Fibroblast of skin of left biceps (primary cell): ENCODE measurements at regions not wholly inside any gene's neighbourhood (a gene's known extent, or its start where the extent isn't known, plus 50 kb on each side); places are given as distances from the start of the nearest gene placed in this dataset.

Source experiments
- DNase-seq, 2 experiments: peaks; one replicate each; pipeline ENCODE4 v3.0.0-alpha.2; 2013; ENCODE audit warnings: low read depth in 2 of 2

DNA sequence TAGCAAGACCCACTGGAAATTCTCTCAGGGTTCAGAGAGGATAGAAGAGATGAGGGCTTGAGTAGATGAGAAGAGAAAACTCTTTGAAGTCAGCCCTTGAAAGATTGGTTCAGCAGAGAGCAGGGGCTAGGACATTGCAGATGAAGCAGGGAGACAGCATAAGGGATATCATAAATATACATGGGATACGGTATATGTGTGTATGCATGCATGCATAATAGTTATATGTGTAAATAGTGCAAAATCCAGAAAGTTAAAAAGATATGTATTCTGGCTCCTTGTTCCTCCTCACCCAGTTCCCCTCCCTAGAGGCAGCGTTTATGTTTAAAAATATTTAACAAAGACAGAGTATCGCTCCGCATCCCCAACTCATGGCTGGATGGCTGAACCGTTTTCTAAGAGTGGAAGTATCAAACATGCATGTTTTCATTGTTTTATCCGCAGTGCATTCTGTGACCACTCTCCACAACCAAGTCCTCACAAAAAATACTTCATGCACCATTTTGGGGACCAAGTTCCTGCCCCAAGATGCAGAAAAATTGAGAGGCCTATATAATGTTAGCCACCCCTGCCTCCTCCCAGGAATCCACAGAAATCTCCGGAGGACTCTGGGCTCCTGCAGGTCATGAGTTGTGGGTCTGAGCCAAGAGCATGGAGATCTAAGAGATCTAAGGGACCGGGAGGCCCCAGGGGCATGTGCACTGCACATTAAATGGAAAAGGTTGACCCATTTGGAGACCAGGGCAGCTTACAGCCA, 119.5 kb downstream of the MTX3 start:
- no peak for DNase-seq

DNA sequence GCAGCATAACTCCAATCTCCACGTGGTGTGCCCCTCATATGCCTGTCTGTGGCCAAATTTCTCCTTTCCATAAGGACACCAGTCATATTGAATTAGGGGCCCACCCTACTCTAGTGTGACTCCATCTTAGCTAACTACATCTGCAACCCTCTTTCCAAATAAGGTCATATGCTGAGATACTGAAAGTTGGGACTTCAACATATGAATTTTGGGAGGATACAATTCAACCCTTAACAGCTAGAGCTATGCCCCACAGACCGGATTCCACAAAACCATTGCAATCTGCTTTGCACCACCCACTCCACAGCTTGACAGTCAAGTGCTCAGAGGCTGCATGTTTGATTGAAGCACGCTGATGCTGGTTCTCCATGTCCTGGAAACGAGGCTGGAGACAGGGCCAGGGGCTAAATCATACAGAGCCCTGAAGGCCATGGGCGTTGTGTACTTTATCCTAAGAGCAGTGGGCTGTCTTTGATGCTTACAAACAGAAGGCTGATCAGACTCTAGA, 122.8 kb downstream of the MTX3 start:
- no peak for DNase-seq

DNA sequence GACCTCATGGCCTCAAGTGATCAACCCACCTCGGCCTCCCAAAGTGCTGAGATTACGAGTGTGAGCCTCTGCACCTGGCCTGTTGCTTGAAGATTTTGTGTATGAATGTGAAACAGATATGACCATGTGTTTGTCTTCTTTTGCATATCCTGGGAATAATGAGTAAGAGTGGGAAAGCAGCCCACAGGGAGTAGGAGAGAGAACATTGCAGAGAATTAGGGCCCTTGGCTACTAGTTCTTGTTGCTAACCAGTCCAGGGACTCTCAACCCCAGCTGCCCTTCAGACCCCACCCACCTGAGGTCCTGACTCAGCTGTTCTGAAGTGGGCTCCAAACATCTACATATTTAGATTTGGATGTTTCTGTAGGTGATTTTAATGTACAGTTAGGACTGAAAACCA, 125.5 kb downstream of the MTX3 start:
- no peak for DNase-seq

DNA sequence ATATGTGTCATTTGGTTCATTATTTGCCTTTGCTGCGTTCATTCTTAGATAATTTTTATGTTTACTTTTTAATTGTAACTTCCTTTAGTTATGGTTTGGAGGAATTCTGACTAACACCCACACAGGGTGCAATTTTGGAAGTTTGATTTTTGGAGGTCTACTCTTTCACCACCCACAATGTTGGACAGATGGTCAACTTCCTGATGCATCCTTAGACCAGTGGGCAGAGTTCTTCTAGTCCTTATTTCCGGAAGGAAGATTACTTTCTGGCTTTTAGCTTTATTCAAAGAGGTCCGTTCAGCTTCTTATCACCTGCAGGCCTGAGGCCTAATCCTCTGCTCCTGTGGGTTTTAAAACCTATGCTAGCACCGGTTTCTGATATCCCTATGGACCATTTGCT, 126.7 kb downstream of the MTX3 start:
- no peak for DNase-seq

DNA sequence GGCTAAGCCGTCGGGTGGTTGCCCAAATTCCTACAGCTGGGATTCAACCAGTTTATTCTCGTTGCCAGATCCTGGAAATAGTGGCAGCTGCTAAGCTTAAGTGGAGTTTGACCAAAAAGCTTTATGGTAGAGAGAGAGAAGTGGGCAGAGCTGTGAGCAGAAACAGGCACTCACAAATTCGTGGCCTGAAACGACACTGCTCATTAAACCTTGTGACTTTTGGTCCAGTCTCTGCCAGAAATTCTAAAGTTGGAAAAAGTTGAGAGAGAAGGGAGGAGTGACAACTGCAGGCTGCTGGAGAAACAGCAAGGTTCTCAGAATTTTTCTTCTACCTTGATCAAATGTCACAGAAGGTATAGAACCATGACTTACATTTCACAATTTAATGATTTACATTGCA, 131.5 kb downstream of the MTX3 start:
- DNase-seq: no peak

DNA sequence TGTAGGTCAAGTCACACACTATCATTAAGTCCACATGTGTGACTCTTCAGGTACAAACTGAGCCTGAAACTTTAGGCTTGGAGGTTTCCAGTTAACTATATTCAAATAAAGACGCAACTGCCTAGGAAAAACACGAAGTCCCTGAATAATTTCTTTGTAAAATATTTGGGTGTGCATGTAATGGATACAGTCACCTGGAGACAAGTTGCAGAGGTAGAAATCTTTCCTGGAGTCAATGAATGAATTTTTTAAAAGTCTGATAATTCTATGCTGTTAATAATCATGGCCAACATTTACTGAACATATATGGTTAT, 132.7 kb downstream of the MTX3 start:
- no peak for DNase-seq

DNA sequence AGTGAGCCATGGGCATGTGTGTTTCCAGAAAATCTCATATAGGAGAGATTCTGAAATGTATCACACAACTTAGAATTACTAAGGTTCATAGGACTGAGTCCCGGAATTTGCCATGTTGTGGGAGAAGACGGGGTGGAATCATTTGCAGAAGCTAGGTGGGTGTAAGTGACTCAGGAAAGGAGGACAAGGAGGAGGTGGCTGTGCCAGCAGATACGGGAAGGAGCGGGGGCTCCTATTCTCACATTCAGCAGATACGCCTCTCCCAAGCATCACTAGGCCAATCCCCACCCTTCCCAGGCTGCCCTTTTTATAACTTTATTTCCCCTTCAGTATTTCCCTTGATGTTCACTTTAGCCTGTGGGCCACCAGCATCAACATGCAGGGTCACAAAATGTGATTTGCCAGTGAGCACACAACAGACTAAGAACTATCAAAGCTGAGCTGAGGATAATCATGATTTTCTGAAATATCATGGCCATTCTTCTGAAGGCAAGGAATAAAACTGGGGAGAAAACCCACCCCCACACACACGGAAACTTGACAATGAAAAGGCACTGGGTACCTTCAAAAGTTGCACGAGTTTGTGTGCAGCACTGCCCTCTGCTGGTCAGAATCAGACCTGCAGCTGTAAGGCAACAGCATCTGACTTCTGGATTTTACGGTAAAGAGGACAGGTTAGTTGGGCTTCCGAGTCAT, 133.2 kb downstream of the MTX3 start:
- DNase-seq: no peak

DNA sequence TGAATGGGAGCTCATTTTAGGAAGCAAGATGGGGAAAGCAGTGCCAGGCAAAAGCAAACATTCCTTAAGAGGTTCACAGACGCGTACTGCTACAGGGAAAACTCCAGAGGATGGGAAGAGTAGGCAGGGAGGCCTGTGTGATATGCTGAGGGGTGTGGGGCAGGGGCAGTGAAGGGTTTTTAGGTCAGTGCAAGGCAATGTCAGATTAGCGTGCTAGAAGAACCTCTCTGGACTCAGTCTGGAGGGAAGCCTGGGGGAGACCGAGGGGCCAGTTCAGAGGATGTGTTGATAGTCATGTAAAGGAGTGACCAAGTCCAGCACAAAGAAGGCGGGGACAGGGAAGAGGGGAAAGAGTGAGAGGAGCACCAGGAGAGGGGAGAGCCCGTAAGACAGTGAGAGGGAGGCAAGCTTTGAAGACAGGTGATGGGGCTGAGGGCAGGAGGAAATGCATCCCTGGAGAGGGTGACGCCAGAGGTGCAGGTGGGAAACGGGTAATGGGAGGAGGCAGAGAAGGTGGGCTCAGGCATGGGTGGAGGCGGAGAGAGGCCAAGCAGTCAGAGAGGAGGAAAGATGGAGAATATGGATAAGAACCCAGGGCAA, 134.5 kb downstream of the MTX3 start:
- DNase-seq: no peak

DNA sequence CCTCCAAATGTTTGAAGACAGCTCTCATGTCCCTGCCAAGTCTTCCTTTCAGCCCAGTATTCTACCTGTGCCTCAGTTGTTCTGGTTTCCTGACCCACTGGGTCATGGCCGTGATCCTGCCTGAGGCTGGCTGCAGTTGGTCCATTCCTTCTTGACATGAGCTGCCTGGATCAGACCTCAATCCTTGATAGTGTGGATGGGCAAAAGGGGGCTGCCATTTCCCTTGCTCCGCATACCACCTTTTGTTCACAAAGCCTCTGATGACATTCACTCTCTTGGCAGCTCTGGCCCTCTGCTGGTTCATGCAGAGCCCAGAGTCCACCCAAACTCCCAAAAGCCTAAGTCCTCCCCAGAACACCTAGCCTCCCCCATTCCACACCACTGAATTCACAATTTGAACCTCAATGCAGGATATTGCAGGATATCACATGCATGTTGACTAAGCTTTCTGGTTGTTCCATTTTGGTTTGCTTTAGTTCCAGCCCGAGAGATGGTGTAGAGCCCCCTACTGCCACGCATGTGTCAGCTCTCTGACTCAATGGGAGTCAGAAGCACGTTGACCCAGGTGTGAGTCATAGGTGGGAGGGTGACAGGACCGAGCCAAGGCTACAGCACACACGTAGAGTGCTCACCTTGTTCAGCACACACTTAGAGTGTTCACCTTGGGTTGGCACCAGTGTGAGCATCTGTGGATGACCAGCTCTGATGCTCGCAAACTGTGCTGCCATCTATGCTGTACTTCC, 137.2 kb downstream of the MTX3 start:
- DNase-seq: no peak

DNA sequence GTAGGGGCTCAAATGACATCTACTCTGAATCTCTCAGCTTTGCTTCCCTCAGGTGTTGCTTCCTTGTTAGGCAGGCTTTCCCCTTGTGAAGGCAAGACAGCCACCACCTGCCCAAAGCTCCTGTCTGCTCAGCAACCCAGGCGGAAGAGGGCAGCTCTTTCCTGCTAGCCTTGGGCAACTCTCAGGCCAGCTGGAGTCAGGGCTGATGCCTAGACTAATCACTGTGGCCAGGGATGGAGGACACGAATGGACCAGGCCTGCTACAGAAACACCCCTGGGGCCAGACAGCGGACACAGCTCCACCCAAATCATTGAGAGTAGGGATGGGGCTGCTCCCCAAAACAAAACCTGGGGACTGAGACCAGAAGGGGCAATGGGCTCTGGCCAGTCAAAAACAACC, 138.0 kb downstream of the MTX3 start:
- no peak for DNase-seq

DNA sequence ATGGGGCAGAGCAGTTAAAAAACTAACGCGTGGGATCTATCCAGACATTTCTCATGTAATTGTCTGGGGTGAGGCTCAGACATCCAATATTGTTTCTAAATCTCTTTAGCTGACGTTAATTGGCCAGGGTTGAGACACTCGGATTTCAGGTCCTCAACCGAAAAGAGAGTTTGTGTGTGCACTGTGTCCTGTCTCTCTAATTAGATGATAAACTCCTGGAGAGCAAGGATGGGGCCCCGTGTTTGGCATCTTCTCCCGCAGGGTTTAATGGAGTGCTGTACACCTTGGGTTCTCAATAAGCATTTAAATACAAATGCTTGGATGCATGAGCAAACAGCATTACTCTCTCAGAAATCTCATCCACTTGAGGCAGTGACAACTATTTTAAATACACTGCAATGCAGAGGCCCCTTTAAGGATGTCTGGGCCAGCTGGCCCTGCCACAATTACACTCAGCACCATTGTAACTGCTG, 139.6 kb downstream of the MTX3 start:
- DNase-seq: no peak

DNA sequence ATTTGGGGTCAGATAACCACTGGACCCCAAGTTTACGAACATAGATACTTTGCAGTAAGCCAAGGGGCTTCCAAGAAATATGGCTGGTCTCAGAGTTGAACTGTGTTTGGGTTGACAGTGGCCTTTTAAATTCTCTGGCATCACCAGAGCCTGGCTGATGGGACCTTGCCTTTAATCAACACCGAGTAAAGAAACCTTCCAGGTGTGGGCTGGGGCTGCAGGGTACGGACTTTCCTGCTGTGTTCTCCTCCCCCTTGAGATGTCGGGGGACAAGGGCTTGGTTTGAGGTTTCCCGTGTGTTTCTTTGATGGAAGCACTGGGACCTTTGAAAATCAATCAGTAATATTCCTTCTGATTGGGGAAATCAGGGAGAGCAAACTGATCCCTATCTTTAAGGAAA, 140.1 kb downstream of the MTX3 start:
- DNase-seq: no peak

DNA sequence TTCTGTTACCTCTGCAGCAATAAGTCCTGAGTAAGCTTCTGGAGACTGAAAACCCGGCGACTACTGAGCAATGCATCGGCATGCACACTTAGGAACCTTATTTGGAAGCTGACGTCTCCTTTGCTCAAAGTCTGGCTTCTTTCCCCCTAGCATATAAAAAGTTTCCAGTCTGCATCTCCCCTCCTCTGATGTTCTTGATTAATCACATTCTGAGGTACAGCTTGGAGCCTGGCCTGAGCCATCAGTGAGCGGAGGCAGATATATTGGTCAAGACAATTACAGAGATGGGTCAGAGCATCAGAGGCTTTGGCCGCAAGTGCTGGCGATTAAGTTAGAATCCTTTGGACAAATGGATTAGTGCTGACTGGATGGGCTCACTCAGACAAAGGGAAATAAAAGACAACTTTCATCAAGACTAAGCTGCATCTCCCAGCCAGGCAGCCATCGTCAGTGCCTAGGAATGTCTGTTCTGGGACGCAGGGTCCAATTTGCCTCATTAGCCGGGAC, 140.7 kb downstream of the MTX3 start:
- DNase-seq: no peak

DNA sequence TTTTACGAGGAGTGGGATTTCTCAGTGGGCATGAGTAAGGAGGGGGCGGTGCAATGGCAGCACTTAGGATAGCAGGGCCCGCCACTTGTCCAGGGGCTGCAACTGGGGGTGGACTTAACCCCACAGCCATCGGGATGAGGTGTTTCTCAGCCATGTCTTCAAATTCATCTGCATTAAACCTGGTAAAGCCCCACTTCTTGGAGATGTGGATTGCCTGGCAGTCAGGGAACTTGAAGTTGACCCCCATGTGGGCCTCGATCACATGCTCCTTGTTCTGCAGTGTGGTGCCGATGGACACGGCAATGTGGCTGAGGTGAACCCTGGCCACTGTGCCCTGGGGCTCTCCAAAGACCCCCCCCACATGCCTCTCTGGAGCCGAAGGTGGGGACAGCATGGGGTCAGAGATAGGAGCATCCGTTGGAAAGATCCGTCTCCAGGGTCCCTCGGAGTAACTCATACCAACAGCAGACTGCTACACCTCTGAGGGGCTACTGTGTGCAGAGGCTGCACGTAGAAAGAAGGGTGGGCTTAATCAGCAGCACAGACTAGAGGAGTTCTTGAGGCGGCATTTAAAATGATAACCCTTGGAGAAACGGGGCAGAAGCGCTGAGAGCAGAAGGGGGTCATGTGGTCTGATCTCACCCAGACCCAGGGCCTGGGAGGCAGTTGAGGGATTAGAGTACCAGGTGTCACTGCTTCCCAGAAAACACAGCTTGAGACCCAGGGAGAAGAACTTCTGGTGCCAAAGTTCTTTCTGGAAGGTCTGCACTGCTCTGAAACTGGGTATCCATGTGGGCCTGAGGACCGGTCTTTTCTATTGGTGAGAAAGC, 141.4 kb downstream of the MTX3 start:
- DNase-seq: no peak
